MCF 10A (cell line): ENCODE measurements at regions not wholly inside any gene's neighbourhood (a gene's known extent, or its start where the extent isn't known, plus 50 kb on each side); places are given as distances from the start of the nearest gene placed in this dataset.

Experiments
- BruUV-seq: library from RNA; stranded (reverse); fragments of 400-500 nt; replicated peaks from 2 replicates; lab custom pipeline; 2021; lab: Mats Ljungman, UMichigan
- CTCF ChIA-PET: fragments of 300-600 bp; sonication (Branson Sonifier 250); formaldehyde crosslinking; extraction: SDS; loops from one replicate; lab custom pipeline; 2021; ENCODE audit warnings: antibody characterized with exemption, inconsistent platforms; lab: Yijun Ruan, JAX
- POLR2A ChIA-PET: fragments of 300-600, 350-650 bp; sonication (Branson Sonifier 250); formaldehyde crosslinking; extraction: SDS; loops from one replicate; lab custom pipeline; 2020; ENCODE audit warnings: antibody characterized with exemption, inconsistent platforms; lab: Yijun Ruan, JAX
- DNase-seq: peaks from one replicate; pipeline ENCODE4 v3.0.0-alpha.2; 2018; ENCODE audit not compliant: unreplicated experiment
- H3K27ac Mint-ChIP-seq: one replicate; pipeline ENCODE4 v1.8.0; 2022; ENCODE audit warnings: mild to moderate bottlenecking, low read depth, mixed read lengths; ENCODE audit not compliant: unreplicated experiment
- H3K27me3 Mint-ChIP-seq: one replicate; pipeline ENCODE4 v1.8.0; 2022; ENCODE audit warnings: mixed read lengths; ENCODE audit not compliant: insufficient read depth, unreplicated experiment
- H3K36me3 Mint-ChIP-seq: one replicate; pipeline ENCODE4 v1.8.0; 2022; ENCODE audit warnings: mild to moderate bottlenecking, moderate library complexity, mixed read lengths; ENCODE audit not compliant: insufficient read depth, unreplicated experiment
- H3K4me1 Mint-ChIP-seq: one replicate; pipeline ENCODE4 v1.8.0; 2022; ENCODE audit warnings: mixed read lengths; ENCODE audit not compliant: insufficient read depth, unreplicated experiment
- H3K4me3 Mint-ChIP-seq: one replicate; pipeline ENCODE4 v1.8.0; 2022; ENCODE audit warnings: mild to moderate bottlenecking, moderate library complexity, mixed read lengths; ENCODE audit not compliant: unreplicated experiment
- H3K9me3 Mint-ChIP-seq: one replicate; pipeline ENCODE4 v1.8.0; 2022; ENCODE audit warnings: mixed read lengths; ENCODE audit not compliant: unreplicated experiment
- intact Hi-C: fragments of 100-400 bp; cut with micrococcal nuclease; formaldehyde crosslinking; loops from 2 replicates; pipeline ENCODE4 v1.14.1; 2022
- TF ChIP-seq, protein P1 (sequence below): fragments of 200-600 bp; IDR thresholded peaks from one replicate; pipeline ENCODE4 v1.8.0; 2022; ENCODE audit warnings: antibody characterized with exemption, mild to moderate bottlenecking; ENCODE audit not compliant: unreplicated experiment

DNA sequence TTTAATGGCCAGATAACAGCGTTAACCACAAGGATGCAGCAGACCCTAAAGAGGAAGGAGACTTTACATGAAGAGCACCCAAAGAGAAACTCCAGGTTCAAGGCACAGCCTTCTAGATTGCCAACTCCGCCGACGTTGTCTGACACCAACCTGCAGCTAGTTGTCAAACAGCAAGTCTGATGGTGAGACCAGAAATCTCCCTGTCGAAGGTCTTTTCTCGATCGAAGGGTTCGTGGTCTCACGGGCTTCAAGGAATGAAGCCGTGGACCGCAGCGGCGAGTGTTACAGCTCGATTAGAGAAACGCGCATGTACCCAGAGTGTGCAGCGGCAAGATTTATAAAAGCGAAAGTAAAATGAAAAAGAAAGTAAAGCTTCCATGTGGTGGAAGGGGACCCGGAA, 656.3 kb downstream of the XIRP2 start:
- CTCF ChIA-PET, result no interaction called here
- POLR2A ChIA-PET, result no interaction called here
- H3K9me3 Mint-ChIP-seq, result no peaks in the 10 kb centered on the region
- DNase-seq, result no peak
- no peaks in the 10 kb centered on the region for H3K27me3 Mint-ChIP-seq
- BruUV-seq, result no TSS peak
- H3K4me1 Mint-ChIP-seq, result no peaks in the 10 kb centered on the region
- no peak overlapping the region for H3K27ac Mint-ChIP-seq
- H3K4me3 Mint-ChIP-seq, result no peak overlapping the region
- intact Hi-C loops, result no loop called here
- TF ChIP-seq, protein P1, sequence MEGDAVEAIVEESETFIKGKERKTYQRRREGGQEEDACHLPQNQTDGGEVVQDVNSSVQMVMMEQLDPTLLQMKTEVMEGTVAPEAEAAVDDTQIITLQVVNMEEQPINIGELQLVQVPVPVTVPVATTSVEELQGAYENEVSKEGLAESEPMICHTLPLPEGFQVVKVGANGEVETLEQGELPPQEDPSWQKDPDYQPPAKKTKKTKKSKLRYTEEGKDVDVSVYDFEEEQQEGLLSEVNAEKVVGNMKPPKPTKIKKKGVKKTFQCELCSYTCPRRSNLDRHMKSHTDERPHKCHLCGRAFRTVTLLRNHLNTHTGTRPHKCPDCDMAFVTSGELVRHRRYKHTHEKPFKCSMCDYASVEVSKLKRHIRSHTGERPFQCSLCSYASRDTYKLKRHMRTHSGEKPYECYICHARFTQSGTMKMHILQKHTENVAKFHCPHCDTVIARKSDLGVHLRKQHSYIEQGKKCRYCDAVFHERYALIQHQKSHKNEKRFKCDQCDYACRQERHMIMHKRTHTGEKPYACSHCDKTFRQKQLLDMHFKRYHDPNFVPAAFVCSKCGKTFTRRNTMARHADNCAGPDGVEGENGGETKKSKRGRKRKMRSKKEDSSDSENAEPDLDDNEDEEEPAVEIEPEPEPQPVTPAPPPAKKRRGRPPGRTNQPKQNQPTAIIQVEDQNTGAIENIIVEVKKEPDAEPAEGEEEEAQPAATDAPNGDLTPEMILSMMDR, result no peak
- no peaks in the 10 kb centered on the region for H3K36me3 Mint-ChIP-seq

DNA sequence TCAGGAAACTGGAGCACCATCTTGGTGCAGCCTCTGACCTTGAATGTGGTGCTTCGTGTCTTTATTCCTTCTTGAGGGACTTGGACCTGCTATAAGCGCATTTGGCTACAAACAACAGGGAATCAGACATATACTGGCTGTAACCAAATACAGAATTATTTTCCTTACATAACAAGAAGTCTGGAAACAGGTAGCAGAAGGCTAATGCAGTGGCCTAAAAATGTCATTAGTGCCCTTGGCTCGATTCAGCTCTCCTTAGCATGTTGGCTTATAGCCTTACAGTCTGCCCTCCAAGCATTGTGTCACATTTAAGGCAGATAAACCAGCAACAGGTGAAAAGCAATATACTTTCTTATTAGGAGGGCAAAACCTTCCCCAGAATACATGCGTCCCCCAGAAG, 655.4 kb downstream of the XIRP2 start:
- CTCF ChIA-PET, result interaction anchor here (1.0 kb wide), 1 partner anchor 12 kb away, joined by 3 read pairs; no protein-coding TSS in a partner anchor
- H3K36me3 Mint-ChIP-seq, result no peaks in the 10 kb centered on the region
- no TSS peak for BruUV-seq
- H3K27ac Mint-ChIP-seq, result no peak overlapping the region
- H3K9me3 Mint-ChIP-seq, result no peaks in the 10 kb centered on the region
- no peak for DNase-seq
- H3K4me3 Mint-ChIP-seq, result no peak overlapping the region
- no peaks in the 10 kb centered on the region for H3K4me1 Mint-ChIP-seq
- POLR2A ChIA-PET, result no interaction called here
- H3K27me3 Mint-ChIP-seq, result no peaks in the 10 kb centered on the region
- intact Hi-C loops, result no loop called here
- TF ChIP-seq, protein P1, result no peak

DNA sequence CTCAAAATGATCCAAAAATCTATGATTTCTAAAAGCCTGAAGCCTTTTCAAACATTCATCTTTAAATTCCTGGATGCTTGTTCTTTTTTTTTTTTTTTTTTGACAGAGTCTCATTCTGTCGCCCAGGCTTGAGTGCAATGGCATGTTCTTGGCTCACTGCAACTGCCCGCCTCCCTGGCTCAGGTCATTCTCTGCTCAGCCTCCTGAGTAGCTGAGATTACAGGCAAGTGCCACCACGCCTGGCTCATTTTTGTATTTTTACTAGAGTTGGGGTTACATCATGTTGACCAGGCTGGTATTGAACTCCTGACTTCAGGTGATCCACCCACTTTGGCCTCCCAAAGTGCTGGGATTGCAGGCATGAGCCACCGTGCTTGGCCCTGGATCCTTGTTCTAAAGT, 649.5 kb downstream of the XIRP2 start:
- Mint-ChIP-seq H3K4me3 (no peak overlapping the region), H3K36me3 (no peaks in the 10 kb centered on the region), H3K27me3 (no peaks in the 10 kb centered on the region), H3K27ac (no peak overlapping the region), H3K9me3 (no peaks in the 10 kb centered on the region), H3K4me1 (no peaks in the 10 kb centered on the region)
- CTCF ChIA-PET, result no interaction called here
- DNase-seq, result no peak
- TF ChIP-seq, protein P1, result no peak
- POLR2A ChIA-PET, result no interaction called here
- intact Hi-C loops, result no loop called here
- no TSS peak for BruUV-seq

DNA sequence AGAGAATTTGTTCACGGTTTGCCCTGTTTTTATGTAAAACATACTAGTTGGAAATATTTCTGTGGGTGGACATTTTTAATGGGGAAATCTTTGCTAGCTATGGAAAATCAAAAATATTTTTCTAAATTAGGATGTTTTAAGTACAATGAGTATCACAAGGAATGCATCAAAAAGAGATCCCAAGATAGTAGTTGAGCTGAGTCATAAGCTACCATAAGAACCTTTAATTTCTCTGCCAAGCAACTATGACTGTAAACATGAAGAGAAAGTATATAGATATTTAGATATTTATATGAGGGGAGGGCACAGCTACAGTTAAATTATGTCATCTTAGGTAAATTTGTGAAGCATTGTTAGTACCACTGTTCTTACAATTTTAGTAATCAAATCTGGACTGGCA, 646.2 kb downstream of the XIRP2 start:
- Mint-ChIP-seq H3K27me3 (peaks cover 10% of the 10 kb centered on the region), H3K9me3 (no peaks in the 10 kb centered on the region), H3K27ac (no peak overlapping the region), H3K4me1 (no peaks in the 10 kb centered on the region), H3K36me3 (no peaks in the 10 kb centered on the region), H3K4me3 (no peak overlapping the region)
- POLR2A ChIA-PET, result no interaction called here
- TF ChIP-seq, protein P1, result no peak
- intact Hi-C loops, result no loop called here
- CTCF ChIA-PET, result interaction anchor here (1.4 to 1.9 kb wide), 2 partner anchors 13 to 16 kb away, joined by 3 to 10 read pairs; no protein-coding TSS in a partner anchor
- DNase-seq, result no peak
- no TSS peak for BruUV-seq
